ENCODE measurements at regions not wholly inside any gene's neighbourhood (a gene's known extent, or its start where the extent isn't known, plus 50 kb on each side); places are given as distances from the start of the nearest gene placed in this dataset.

GRCh38 chr2:120602251-120602650, 133.4 kb upstream of the GLI2 start:
- TF ChIP-seq POLR2A (IDR thresholded peaks at IDR 0.05), result no peak
- no peak for TF ChIP-seq CTCF (IDR thresholded peaks at IDR 0.05)

Measured in heart left ventricle (tissue), 13 donors.